NCI-H226 (cell line): ENCODE measurements at regions not wholly inside any gene's neighbourhood (a gene's known extent, or its start where the extent isn't known, plus 50 kb on each side); places are given as distances from the start of the nearest gene placed in this dataset.

Source experiments
- DNase-seq: peaks from one replicate; pipeline ENCODE4 v3.0.0-alpha.2; 2015

DNA sequence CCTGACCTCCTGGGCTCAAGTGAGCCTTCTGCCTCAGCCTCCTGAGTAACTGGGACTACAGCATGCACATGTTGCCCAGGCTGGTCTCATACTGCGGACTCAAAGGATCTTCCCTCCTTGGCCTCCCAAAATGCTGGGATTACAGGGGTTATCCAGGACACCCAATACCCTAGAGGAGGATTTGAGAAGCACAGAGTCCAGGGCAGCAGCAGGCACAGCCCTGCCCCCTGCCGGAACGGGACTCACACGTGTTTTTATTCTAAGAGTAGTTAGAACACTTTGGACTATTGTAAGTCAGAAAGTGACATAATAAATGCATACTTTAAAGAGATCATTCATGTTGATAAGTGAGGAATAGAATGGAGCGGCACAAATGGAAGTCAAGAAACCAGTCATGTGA, 80.2 kb downstream of the C6orf118 start:
- DNase-seq = no peak

DNA sequence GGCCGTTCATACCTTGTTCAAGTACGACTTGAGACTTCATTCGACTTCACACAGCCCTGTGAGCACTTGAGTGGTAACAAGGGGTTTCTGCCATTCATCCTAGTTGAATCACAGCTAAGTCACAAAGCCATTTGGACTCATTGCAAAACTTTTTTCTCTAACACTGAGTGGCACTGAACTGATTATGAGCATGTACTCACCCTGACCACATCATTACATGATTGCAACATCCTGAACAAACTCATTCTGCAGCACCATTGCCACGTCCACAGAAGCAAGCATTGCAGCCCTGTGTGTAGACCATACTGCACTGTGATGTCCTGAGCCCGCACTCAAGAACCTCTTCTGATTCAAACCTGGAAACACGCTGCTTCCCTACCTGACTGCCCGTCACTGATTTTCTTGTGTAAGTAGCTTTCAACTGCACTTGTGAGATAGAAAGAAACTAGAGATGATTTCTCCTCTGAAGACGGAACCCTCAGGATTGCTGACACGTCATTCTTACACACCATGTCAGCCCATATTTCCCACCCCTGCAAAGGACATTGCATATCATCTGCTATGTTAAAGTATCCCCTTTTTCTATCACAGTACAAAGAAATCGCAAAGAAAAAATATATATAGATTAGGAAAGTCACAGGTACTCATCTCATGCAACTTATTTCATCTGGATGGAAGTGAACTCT, 81.6 kb downstream of the C6orf118 start:
- no peak for DNase-seq

DNA sequence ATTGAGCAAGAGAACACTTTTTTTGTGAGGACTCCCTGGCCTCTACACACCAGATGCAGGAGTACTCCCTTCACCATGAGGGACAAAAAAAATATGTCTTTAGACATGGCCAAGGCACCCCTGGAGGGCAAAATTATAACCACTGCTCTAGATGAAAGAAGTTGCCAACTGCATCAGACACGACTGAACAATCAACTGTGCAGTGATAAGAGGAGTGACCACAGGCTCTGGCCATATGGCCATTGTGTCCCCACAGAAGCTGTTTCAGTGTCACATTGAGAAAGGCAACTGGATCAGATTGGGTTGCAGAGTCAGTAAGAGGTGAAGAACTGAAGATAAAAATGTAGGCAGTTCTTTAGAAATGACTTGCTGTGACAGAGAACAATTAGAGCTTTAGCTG, 85.7 kb downstream of the C6orf118 start:
- no peak for DNase-seq

DNA sequence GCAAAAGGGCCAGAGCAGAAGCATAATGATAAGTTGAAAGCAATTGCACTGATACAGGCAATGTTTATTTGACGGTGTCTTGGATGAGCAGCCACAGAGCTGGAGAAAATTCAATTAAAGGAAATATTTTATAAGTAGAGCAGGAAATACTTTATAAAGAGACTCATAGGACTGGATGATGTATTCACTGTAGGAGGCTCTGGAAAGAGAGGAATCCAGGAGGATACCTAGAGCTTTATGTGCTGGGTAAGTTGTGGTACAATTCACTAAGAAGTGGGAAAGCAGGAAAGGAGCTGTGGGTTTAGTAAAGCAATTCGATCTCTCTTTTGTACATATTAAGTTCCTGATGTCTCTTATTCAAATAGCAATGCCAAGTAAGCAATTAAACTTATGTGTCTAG, 86.3 kb downstream of the C6orf118 start:
- no peak for DNase-seq

DNA sequence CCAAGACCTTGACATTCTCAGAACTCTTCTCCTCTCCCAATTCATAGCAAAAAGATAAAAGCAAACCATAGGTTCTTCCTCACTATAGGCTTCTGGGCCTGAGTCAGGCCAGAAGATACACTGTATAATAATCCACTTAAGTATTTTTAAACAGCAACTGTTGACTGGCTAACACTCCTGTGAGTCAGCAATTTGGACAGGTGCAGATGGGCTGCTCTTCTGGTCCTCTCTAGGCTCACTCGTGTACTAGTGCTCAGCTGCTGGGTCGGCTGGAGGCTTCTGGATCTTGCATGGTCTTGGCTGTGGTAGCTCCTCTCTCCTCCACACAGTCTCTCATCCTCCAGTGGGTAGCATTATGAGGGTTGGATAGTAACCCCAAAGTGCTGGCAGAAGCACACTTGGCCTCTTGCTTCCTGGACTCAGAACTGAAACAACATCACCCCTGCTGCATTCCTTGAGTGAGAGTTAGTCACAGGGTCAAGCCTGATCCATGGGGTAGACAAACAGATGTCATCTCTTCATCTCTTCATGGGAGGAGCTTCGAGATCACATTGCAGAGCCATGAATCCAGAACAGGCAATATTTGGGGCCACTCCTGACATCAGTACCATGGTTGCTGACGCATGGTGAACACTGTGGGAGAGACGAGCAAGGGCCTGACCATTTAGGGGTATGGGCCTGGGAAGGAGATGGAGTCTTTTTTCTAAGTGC, 86.9 kb downstream of the C6orf118 start:
- DNase-seq = no peak

DNA sequence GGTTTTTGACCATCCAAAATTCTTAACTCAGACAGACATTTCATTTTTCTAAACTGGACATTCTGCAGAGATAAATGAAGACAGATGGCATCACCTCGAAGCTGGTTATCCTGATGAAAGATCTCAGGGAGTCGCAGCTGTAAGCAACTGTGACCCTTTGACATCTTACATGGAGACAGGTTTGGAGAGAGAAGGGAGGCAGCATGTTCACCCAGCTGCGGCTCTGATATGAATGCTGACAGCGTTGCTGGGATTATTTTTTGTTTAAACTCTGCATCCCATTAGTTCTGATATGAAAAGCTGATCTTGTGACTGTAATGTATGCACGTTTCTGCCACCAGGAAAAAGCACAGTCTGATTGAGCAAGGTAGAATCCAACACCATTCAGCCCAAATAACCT, 89.4 kb downstream of the C6orf118 start:
- DNase-seq = no peak

DNA sequence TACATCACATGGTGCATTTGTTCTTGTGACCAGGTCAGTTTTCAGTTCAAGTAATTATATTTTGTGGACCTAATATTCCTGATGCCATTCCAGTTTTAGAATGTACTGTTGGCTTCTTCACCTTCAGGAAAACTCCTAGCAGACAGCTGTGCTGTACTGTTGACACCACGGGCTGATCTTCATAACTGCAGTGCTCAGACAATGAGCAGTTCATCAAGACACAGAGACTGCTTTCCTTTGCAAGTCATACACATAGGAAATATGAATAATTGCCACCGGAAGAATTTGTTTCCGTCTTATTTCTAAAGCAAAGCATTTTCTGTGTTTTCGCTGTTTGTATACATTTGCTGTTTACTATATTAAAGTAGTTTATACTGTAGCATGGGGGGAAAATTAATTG, 89.8 kb downstream of the C6orf118 start:
- DNase-seq = no peak

DNA sequence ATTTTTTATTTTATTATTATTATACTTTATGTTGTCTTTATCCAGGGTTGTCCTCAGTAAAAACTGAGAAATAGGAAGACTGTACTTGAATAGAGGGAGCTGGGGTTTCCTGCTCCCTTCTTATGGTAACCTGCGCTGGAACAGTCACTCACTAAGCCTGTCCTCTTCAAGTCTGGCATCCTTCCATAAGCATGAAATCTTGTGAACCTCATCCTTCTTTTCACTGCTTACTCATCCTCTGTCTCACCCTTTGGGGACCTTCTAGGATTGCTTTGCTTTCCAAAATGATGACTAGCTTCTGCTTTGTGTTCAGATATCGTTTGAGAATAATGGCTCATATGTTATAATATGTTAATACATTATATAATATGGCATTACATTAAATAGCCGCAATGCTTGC, 90.6 kb downstream of the C6orf118 start:
- no peak for DNase-seq

DNA sequence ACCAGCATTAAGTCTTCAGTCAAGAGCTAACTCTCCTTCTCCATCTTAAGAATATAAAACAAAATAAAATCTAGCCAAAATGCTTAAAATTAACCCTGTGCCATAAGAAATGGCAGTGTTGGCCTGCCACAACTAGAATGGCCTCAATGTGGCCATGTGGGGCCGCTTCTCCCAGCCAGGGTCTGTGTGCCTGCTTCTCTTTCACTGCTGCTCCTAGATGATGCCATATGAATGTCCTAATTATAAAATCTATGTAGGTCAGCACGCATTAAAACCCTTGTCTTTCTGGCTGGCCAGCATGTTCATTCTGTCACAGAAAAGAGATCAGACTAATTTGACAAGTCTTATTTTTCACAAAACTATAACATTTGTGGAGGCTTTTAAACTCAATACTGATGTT, 102.6 kb downstream of the C6orf118 start:
- no peak for DNase-seq

DNA sequence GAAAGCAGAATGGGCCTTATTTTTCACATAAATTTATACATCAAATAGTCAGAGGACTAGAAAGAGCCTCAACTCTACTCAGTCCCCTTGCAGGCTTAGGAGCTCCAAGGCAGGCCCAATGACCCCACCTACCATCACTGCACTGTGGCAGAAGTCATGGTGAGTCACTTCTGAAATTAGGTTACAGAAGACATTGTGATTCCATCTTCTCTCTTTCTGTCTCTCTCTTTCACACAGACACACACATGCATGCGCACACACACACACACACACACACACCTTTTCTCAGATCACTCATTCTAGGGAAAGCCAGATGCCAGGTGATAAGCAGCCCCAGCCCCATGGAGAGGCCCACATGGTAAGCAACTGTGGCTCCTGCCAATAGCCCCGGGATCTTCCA, 103.8 kb downstream of the C6orf118 start:
- no peak for DNase-seq

DNA sequence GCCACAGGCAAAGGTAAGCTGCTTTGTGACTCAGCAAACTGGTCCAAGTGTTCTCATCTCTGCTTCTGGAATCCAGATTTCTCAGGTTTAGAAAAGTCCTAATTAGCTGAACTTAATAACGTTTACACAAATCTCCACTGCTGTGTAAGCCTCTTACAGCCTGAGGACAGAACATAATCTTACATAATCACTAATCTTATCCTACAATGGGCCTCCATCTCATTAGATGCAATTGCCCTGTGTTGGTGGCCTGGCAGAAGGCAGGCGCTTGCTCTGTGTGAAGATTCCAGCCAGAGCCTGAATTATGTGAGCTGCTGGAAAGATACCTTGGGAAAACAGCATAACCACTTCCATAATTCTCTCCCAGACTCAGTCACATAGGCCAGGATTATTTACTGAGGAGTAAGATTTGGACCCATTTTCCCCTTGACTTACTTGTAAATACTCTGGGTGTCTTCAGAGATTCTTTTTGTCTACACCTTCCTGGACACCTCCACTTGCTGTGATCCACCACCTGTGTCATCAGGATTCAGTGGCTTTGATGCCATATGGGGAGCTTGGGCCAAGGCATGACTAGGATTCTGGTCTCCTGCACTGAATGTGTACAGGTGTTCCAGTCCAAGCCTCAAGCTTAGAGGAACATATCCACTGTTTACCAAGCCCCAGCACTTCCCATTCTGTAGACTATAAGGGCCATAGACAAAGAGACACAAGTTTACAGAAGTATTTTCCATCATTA, 104.4 kb downstream of the C6orf118 start:
- no peak for DNase-seq

DNA sequence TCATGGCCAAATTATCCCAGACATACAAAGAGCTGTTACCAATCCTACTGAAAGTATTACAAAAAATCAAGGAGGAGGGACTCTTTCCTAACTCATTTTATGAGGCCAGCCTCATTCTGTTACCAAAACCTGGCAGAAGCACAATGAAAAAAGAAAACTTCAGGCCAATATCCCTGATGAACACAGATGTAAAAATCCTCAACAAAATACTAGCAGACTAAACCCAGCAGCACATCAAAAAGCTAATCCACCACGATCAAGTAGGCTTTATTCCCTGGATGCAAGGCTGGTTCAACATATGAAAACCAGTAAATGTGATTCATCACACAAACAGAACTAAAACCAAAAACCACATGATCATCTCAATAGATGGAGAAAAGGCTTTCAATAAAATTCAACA, 109.2 kb downstream of the C6orf118 start:
- DNase-seq = no peak

DNA sequence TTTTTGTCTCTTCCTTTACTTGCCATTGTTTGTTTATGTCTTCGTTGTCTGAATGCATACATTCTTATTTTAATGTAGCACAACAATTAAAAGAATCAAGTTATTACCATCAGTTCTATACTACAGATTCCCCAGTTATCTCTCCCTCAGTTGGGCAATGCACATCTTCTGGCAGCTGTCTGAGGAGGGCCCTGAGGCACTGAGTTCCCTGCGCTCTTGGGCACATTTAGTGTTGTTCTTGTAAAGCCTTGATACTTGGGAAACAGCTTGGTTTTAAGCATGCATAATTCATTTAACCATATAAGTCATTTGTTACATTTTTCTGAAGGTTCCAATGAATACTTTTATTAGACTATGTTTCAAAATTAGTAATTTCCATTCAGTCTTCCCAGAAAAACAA, 117.9 kb downstream of the C6orf118 start:
- DNase-seq = no peak

DNA sequence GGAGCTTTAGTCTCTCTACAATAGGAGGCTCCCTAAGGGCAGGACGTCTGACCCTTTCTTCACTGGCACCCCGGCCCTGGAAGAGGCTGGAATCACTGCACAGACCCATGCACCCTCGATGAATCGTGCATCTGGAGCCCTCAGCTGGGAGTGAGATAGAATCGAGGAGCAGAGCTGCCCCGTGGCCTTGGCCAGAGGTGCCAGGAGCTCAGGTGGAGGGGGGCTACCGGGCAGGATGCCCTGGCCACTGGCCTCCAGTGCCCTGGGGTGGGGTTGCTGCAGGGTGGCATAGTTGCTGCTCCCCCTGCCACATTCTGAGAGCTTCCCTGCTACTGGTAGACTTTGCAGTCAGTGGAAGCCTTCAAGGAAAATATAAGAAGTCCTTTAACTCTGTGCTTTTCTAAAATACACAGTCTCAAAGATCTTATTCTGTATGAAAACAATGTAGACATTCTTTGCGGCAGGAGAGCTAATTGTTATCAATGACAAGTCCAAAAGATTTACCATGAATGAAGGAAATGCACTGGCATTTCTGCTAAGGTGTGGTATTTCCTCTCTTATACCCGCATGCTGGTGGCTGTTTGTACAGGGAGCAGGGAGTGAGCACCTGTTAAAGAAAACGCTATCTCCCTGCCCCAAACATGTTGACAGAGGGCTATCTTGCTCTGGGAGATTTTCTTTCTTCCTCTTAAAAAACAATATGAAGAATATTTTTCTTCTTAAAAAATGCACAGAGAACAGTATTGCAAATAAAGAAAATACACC, 122.8 kb downstream of the C6orf118 start:
- no peak for DNase-seq

DNA sequence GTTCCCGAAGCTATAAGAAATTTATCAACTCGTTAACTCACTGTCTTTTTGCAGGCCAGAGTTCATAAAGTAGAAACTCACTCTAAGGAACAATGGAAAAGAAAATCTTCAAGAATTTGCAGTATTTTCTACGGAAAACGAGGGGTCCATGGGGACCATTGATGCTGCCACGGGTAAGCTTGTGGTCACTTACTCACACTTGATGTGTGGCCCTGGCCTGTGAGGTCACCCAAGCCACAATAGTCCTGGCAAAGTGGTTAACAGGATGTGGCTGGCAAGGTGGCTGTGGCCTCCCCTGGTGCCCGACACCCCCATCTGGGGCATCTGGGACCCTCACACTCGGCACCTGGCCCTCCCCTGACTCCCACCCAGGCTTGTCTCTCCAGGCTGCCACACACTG, 123.4 kb downstream of the C6orf118 start:
- no peak for DNase-seq

DNA sequence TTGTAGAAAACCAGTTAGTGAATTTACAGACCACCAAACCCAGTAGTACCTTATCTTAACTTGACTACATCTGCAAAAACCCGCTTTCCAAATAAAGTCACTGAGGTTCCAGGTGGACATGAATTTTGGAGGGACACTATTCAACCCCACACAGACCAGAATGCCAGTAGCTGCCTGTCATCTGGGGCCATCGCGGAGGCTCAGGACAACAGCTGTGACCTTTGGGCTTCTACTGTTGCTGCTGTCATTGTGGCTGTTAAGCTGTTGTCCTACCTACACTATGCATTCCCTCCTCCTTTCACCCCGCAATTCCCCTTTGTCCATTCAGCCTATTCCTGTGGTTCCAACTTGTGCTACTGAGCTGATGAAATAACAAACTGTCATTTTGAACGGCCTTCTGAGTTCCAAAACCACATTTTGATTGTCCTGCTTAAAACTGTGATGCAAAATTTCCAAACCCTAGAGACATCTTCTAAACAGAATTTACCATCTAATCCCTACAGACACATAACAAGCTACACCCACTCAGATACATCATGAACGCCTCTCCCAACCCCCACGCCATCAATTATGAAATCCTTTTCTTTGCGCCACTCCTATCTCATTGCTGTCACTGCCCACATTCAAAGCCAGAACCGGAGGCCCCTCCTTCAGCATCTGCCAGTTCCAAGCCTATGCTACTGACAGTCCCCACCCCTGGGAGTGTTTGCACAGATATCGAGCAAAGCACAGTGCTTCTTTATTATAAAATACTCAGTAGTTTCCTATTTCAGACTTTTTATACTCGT, 125.0 kb downstream of the C6orf118 start:
- DNase-seq = no peak

DNA sequence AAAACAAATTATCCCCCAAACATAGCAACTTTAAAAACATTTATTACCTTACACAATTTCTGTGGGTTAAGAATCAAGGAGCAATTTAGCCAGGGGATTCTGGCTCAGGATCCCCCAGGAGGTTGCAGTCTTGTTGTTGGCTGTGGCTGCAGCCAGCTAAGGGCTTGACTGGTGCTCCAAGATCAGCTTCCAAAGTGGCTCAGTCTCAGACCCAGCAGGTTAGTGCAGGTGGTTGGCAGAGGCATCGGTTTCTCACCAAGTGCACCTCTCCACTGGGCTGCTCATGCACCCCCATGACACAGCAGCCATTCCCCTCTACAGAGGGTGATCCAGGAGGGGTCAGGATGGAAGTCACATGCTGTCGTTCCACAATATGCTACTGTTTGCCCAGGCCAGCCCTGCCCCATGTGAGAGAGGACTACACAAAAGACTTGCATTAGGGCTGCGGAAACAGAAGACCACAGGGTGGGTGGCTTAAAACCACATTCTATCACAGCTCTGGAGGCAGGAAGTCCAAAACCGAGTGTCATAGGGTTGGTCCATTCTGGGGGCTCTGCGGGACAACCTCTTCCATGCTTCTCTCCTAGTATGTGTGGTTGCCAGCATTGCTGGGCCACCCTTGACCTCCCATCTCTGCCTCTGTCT, 125.8 kb downstream of the C6orf118 start:
- no peak for DNase-seq

DNA sequence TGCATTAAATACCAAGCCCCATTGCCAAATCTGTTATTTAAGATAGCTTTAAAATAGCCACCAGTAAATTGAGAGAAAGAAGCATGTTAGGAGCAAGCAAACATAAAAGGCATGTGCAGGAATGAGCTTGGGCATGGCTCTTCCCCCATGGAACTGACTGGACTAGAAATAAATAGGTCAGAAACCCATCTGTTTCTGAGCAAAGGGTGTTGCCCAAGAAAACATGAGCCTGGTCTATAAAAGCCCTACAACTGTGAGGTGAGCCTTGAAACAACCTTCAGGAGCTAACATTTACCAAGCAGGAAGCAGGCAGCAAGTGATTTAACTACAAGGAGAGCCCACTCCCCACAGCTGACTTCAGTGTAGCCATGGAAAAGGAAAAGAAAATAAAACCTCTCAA, 126.3 kb downstream of the C6orf118 start:
- DNase-seq = no peak

DNA sequence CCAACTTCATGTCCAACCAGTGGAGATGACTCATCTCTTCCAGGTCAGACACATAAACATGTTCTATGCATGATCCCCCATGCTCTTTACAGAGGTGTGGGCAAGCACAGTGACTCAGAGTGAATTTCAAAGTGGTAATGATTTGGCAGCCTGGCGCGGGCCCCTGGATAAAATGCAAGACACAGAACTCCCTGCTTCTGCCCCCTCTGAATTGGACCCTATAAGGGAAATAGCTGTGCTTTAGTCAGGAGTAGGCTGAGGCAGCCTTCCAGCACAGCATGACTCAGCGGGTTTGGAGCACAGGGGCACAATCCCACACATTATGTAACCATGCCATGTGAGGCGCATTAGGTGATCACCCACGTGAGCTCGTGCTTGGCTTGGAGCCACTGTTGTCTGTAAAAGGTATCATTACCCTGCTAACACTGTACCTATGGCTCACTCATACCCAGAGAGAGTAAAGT, 127.4 kb downstream of the C6orf118 start:
- DNase-seq = no peak

DNA sequence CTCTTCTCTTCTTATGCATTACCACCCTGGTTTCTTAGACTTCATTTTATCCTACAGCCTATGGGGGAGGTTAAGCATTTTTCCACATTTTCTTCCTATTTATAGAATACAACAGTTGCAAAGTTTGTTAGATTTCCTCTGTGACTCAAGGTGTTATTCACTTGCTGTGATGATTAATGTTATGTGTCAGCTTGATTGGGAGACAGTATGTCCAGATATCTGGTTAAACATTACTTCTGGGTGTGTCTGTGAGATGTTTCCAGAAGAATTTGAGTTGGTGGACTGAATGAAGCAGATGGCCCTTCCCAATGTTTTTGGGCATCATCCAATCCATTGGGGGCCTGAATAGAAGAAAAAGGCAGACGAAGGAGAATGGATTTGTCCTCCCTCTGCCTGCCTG, 131.3 kb downstream of the C6orf118 start:
- no peak for DNase-seq

DNA sequence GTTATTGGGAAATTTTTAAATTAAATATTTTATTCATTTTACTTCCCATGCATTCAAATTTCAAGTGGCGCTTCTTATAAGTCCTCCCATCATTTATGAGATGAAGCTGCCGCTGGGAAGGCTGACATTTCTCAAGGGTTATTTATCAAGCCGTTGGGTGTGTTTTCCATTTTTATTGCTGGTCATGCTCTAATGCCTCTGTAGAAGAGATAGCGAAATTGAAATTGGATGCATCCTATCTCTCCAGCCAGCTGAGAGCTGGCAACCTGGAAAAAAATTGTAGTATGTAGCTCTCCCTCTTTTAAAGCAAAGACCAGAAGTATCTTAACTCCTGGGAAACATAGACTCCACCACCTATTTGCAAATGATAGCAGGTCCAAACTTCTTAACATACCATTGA, 135.9 kb downstream of the C6orf118 start:
- DNase-seq = no peak

DNA sequence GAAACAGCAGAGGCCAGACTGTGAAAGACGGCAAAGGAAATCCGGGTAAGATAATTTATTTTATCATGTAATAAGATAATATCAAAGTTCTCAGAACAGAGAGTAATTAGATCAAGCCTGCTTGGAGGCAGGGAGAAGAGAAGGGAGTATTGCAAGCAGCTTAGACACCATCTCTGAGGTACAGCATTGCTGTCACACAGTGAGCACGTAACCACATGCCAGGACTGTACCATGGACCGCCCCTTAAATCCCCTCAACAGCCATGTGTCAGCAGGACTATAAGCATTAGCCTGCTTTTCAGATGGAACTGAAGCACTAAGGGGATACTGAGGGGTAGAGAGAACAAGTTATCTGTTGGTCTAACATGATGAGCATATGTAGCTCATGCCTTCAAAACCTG, 141.5 kb downstream of the C6orf118 start:
- no peak for DNase-seq
